Ectodermal cell (in vitro differentiated cells): ENCODE measurements at regions not wholly inside any gene's neighbourhood (a gene's known extent, or its start where the extent isn't known, plus 50 kb on each side); places are given as distances from the start of the nearest gene placed in this dataset.

ENCODE experiments used
- H3K27ac ChIP-seq: 2 replicates; pipeline ENCODE4 v1.7.0; 2013; ENCODE audit warnings: mild to moderate bottlenecking, low read depth, low read length; ENCODE audit not compliant: insufficient read depth, poor library complexity, severe bottlenecking
- H3K27me3 ChIP-seq: 2 replicates; pipeline ENCODE4 v1.7.0; 2013; ENCODE audit warnings: mild to moderate bottlenecking, low read length; ENCODE audit not compliant: insufficient read depth, control insufficient read depth, poor library complexity, severe bottlenecking
- H3K36me3 ChIP-seq: one replicate; pipeline ENCODE4 v1.7.0; 2013; ENCODE audit warnings: low read length; ENCODE audit not compliant: control insufficient read depth, insufficient read depth
- H3K4me1 ChIP-seq: one replicate; pipeline ENCODE4 v1.7.0; 2013; ENCODE audit warnings: low read length; ENCODE audit not compliant: control insufficient read depth, insufficient read depth
- H3K4me3 ChIP-seq: 2 replicates; pipeline ENCODE4 v1.7.0; 2013; ENCODE audit warnings: low read depth, low read length, control low read depth; ENCODE audit not compliant: insufficient read depth
- H3K9me3 ChIP-seq: 2 replicates; pipeline ENCODE4 v1.7.0; 2013; ENCODE audit warnings: mild to moderate bottlenecking, low read length, moderate library complexity; ENCODE audit not compliant: control insufficient read depth
- WGBS, 2 experiments: methylation state at CpG; one replicate each; pipeline ENCODE4 v1.1.7; 2013; ENCODE audit warnings: missing lambda C conversion rate in 2 of 2; 5-methylcytosine and 5-hydroxymethylcytosine counted together

GRCh38 chr1:61585714-61586113 is 139.2 kb downstream of the TM2D1 start:
- Histone ChIP-seq H3K27ac (no peak overlapping the region), H3K4me3 (no peak overlapping the region), H3K4me1 (no peaks in the 10 kb centered on the region), H3K36me3 (no peaks in the 10 kb centered on the region), H3K27me3 (no peaks in the 10 kb centered on the region), H3K9me3 (no peaks in the 10 kb centered on the region)
- 87 to 92% methylated on average over 7 of the region's 7 CpGs for WGBS, 2 experiments

- Histone ChIP-seq H3K9me3 (no peaks in the 10 kb centered on the region), H3K27ac (no peak overlapping the region), H3K27me3 (no peaks in the 10 kb centered on the region), H3K36me3 (no peaks in the 10 kb centered on the region), H3K4me1 (no peaks in the 10 kb centered on the region), H3K4me3 (no peak overlapping the region)
- WGBS, 2 experiments = 89 to 90% methylated on average over 2 of the region's 2 CpGs
Observed at GRCh38 chr1:61583703-61584102, 141.2 kb downstream of the TM2D1 start.

GRCh38 chr1:61581251-61581650 is 143.7 kb downstream of the TM2D1 start:
- H3K27ac ChIP-seq = no peak overlapping the region
- H3K4me3 ChIP-seq = no peak overlapping the region
- H3K36me3 ChIP-seq = no peaks in the 10 kb centered on the region
- no peaks in the 10 kb centered on the region for H3K27me3 ChIP-seq
- H3K9me3 ChIP-seq = no peaks in the 10 kb centered on the region
- no peaks in the 10 kb centered on the region for H3K4me1 ChIP-seq
- 96% methylated on average over 2 of the region's 2 CpGs for WGBS, 2 experiments

- H3K27ac ChIP-seq = no peak overlapping the region
- H3K27me3 ChIP-seq = no peaks in the 10 kb centered on the region
- WGBS, 2 experiments = 96 to 100% methylated on average over 2 of the region's 2 CpGs
- no peak overlapping the region for H3K4me3 ChIP-seq
- H3K4me1 ChIP-seq = no peaks in the 10 kb centered on the region
- no peaks in the 10 kb centered on the region for H3K36me3 ChIP-seq
- H3K9me3 ChIP-seq = no peaks in the 10 kb centered on the region
Observed at GRCh38 chr1:61580417-61580816, 144.5 kb downstream of the TM2D1 start.

GRCh38 chr1:61579802-61580201 is 145.1 kb downstream of the TM2D1 start:
- Histone ChIP-seq H3K36me3 (no peaks in the 10 kb centered on the region), H3K4me1 (no peaks in the 10 kb centered on the region), H3K9me3 (no peaks in the 10 kb centered on the region), H3K4me3 (no peak overlapping the region), H3K27ac (no peak overlapping the region), H3K27me3 (no peaks in the 10 kb centered on the region)
- 67 to 100% methylated on average over 1 of the region's 1 CpG for WGBS, 2 experiments

- 80 to 87% methylated on average over 3 of the region's 3 CpGs for WGBS, 2 experiments
- Histone ChIP-seq H3K4me3 (no peak overlapping the region), H3K27me3 (no peaks in the 10 kb centered on the region), H3K9me3 (no peaks in the 10 kb centered on the region), H3K27ac (no peak overlapping the region), H3K4me1 (peaks cover 2% of the 10 kb centered on the region), H3K36me3 (no peaks in the 10 kb centered on the region)
Observed at GRCh38 chr1:61572046-61572445, 152.9 kb downstream of the TM2D1 start.

- Histone ChIP-seq H3K27me3 (no peaks in the 10 kb centered on the region), H3K27ac (no peak overlapping the region), H3K4me3 (no peak overlapping the region), H3K36me3 (no peaks in the 10 kb centered on the region), H3K4me1 (peaks cover 2% of the 10 kb centered on the region), H3K9me3 (no peaks in the 10 kb centered on the region)
- WGBS, 2 experiments = 69 to 91% methylated on average over 1 of the region's 1 CpG
Observed at GRCh38 chr1:61570191-61570590, 154.8 kb downstream of the TM2D1 start.

- WGBS, 2 experiments = 58 to 66% methylated on average over 2 of the region's 2 CpGs
- peaks cover 2% of the 10 kb centered on the region for H3K4me1 ChIP-seq
- H3K9me3 ChIP-seq = no peaks in the 10 kb centered on the region
- H3K27ac ChIP-seq = no peak overlapping the region
- H3K4me3 ChIP-seq = no peak overlapping the region
- no peaks in the 10 kb centered on the region for H3K27me3 ChIP-seq
- H3K36me3 ChIP-seq = no peaks in the 10 kb centered on the region
Observed at GRCh38 chr1:61569303-61569621, 155.7 kb downstream of the TM2D1 start.

GRCh38 chr1:61568460-61569302 is 156.3 kb downstream of the TM2D1 start:
- 62 to 68% methylated on average over 3 of the region's 5 CpGs for WGBS, 2 experiments
- Histone ChIP-seq H3K36me3 (no peaks in the 10 kb centered on the region), H3K27me3 (no peaks in the 10 kb centered on the region), H3K4me3 (no peak overlapping the region), H3K4me1 (peaks cover 2% of the 10 kb centered on the region), H3K27ac (no peak overlapping the region), H3K9me3 (no peaks in the 10 kb centered on the region)

- H3K9me3 ChIP-seq = no peaks in the 10 kb centered on the region
- no peaks in the 10 kb centered on the region for H3K36me3 ChIP-seq
- peaks cover 2% of the 10 kb centered on the region for H3K4me1 ChIP-seq
- WGBS, 2 experiments = 83 to 93% methylated on average over 1 of the region's 1 CpG
- H3K27ac ChIP-seq = no peak overlapping the region
- no peaks in the 10 kb centered on the region for H3K27me3 ChIP-seq
- no peak overlapping the region for H3K4me3 ChIP-seq
Observed at GRCh38 chr1:61566177-61566576, 158.8 kb downstream of the TM2D1 start.
